B cell (primary cell): ENCODE measurements at regions not wholly inside any gene's neighbourhood (a gene's known extent, or its start where the extent isn't known, plus 50 kb on each side); places are given as distances from the start of the nearest gene placed in this dataset.

ENCODE experiments used
- ATAC-seq: fragments of 200-7000 bp; cut with Tn5 transposase; one replicate; pipeline ENCODE4 v1.10.0; 2021; ENCODE audit warnings: low read depth, mild to moderate bottlenecking, moderate number of reproducible peaks, moderate library complexity
- CTCF ChIA-PET: fragments of 350-600 bp; sonication (Branson Sonifier 250); formaldehyde crosslinking; loops from one replicate; lab custom pipeline; 2021; ENCODE audit warnings: antibody characterized with exemption, inconsistent platforms; lab: Charles Lee
- POLR2A ChIA-PET: fragments of 350-600 bp; sonication (Branson Sonifier 250); formaldehyde crosslinking; loops from one replicate; lab custom pipeline; 2021; ENCODE audit warnings: antibody characterized with exemption; lab: Charles Lee
- DNase-seq: peaks from one replicate; pipeline ENCODE4 v3.0.0; 2013
- H2AFZ ChIP-seq: 2 replicates; pipeline ENCODE4 v1.6.1; 2012; ENCODE audit warnings: mild to moderate bottlenecking, low read depth, low read length; ENCODE audit not compliant: insufficient read depth, poor library complexity, severe bottlenecking
- H3K27ac ChIP-seq, 2 donors: 1 replicate in 1 of 2; 2 replicates in 1 of 2; pipeline ENCODE4 v1.5.1; 2012 to 2013; ENCODE audit warnings: low read length in 2 of 2, mild to moderate bottlenecking in 2 of 2, moderate library complexity in 1 of 2
- H3K27me3 ChIP-seq, 4 experiments: fragments of 200-600 bp in 1 of 4; sonication (generic) in 1 of 4; replicated peaks in 1 of 4; 1 replicate in 2 of 4; 2 replicates in 2 of 4; pipeline versions ENCODE4 v1.6.1 to v1.7.0; 2013 to 2016; ENCODE audit warnings: low read length in 3 of 4, mild to moderate bottlenecking in 2 of 4, mixed read lengths in 1 of 4, moderate library complexity in 1 of 4; ENCODE audit not compliant: insufficient read depth in 4 of 4, control insufficient read depth in 3 of 4; ENCODE audit errors: control extremely low read depth in 1 of 4
- H3K36me3 ChIP-seq, 2 experiments: replicated peaks in 1 of 2; 1 replicate in 1 of 2; 2 replicates in 1 of 2; pipeline versions ENCODE4 v1.6.1 to v1.7.1; 2013; ENCODE audit warnings: low read length in 1 of 2; ENCODE audit not compliant: insufficient read depth in 2 of 2, control insufficient read depth in 1 of 2; ENCODE audit errors: control extremely low read depth in 1 of 2, extremely low read depth in 1 of 2
- H3K4me1 ChIP-seq, 2 donors: fragments of 200-600 bp in 1 of 2; sonication (generic) in 1 of 2; 1 replicate in 1 of 2; 2 replicates in 1 of 2; pipeline versions ENCODE4 v1.5.1 to v1.6.1; 2013 to 2017; ENCODE audit warnings: low read length in 2 of 2; ENCODE audit not compliant: control insufficient read depth in 2 of 2, insufficient read depth in 2 of 2
- H3K4me2 ChIP-seq: replicated peaks from 2 replicates; pipeline ENCODE3; 2012; ENCODE audit warnings: mild to moderate bottlenecking, low read depth, low read length; ENCODE audit not compliant: poor library complexity, severe bottlenecking
- H3K4me3 ChIP-seq, 5 experiments: fragments of 200-600 bp in 1 of 5; sonication (generic) in 1 of 5; 1 replicate in 3 of 5; 2 replicates in 2 of 5; pipeline versions ENCODE4 v1.5.1 to v1.7.0; 2011 to 2016; ENCODE audit warnings: low read length in 4 of 5, mild to moderate bottlenecking in 4 of 5, low read depth in 2 of 5, control low read depth in 1 of 5, moderate library complexity in 1 of 5; ENCODE audit not compliant: insufficient read depth in 1 of 5; ENCODE audit errors: control extremely low read depth in 1 of 5, extremely low read depth in 1 of 5
- H3K79me2 ChIP-seq: fragments of 200-600 bp; sonication (generic); one replicate; pipeline ENCODE4 v1.6.0; 2016; ENCODE audit warnings: low read length; ENCODE audit not compliant: control insufficient read depth, insufficient read depth
- H3K9ac ChIP-seq: fragments of 200-600 bp; sonication (generic); 2 replicates; pipeline ENCODE4 v1.6.1; 2017; ENCODE audit warnings: mild to moderate bottlenecking, low read length, moderate library complexity
- H3K9me3 ChIP-seq, 3 donors: one replicate each; pipeline versions ENCODE4 v1.6.1 to v1.7.1; 2013; ENCODE audit warnings: low read length in 2 of 3; ENCODE audit not compliant: control insufficient read depth in 2 of 3, insufficient read depth in 1 of 3; ENCODE audit errors: control extremely low read depth in 1 of 3
- H4K20me1 ChIP-seq: 2 replicates; pipeline ENCODE4 v1.6.0; 2012; ENCODE audit warnings: mild to moderate bottlenecking, low read length; ENCODE audit not compliant: insufficient read depth, control insufficient read depth, poor library complexity, severe bottlenecking
- H3K27ac Mint-ChIP-seq: one replicate; pipeline ENCODE4 v1.8.0; 2021; ENCODE audit warnings: mixed read lengths
- H3K27me3 Mint-ChIP-seq: one replicate; pipeline ENCODE4 v1.8.0; 2021; ENCODE audit warnings: mixed read lengths
- H3K4me1 Mint-ChIP-seq: one replicate; pipeline ENCODE4 v1.8.0; 2021; ENCODE audit warnings: mixed read lengths
- H3K4me3 Mint-ChIP-seq: one replicate; pipeline ENCODE4 v1.8.0; 2021; ENCODE audit warnings: mixed read lengths
- H3K9me3 Mint-ChIP-seq: one replicate; pipeline ENCODE4 v1.8.0; 2022; ENCODE audit warnings: mixed read lengths; ENCODE audit not compliant: insufficient read depth
- CTCF ChIP-seq: fragments of 200-600 bp; IDR thresholded peaks from one replicate; pipeline ENCODE4 v1.8.0; 2022; ENCODE audit warnings: antibody characterized with exemption, mild to moderate bottlenecking
- EZH2 ChIP-seq: IDR thresholded peaks from 2 replicates; pipeline ENCODE4 v1.6.1; 2012; ENCODE audit warnings: borderline replicate concordance, low read depth, mild to moderate bottlenecking, moderate library complexity, low read length; ENCODE audit not compliant: insufficient read depth, poor library complexity, severe bottlenecking
- WGBS: methylation state at CpG from one replicate; pipeline ENCODE4 v1.1.5; 2013; ENCODE audit warnings: missing lambda C conversion rate; ENCODE audit not compliant: insufficient coverage; 5-methylcytosine and 5-hydroxymethylcytosine counted together
- intact Hi-C: fragments of 100-400 bp; cut with micrococcal nuclease; formaldehyde crosslinking; loops from one replicate; pipeline ENCODE4 v1.10.0; 2022

- Histone ChIP-seq H3K4me2 (no peak overlapping the region), H3K4me3 (no peak overlapping the region), H3K79me2 (no peaks in the 10 kb centered on the region), H3K27ac (no peak overlapping the region), H3K9me3 (no peaks in the 10 kb centered on the region), H2AFZ (no peak overlapping the region), H4K20me1 (no peaks in the 10 kb centered on the region), H3K4me1 (no peaks in the 10 kb centered on the region), H3K9ac (no peak overlapping the region), H3K27me3 (no peaks in the 10 kb centered on the region), H3K36me3 (no peaks in the 10 kb centered on the region)
- ChIA-PET POLR2A (no interaction called here), CTCF (no interaction called here)
- H3K4me3 Mint-ChIP-seq = no peak overlapping the region
- no peaks in the 10 kb centered on the region for H3K4me1 Mint-ChIP-seq
- no peak for TF ChIP-seq CTCF
- TF ChIP-seq EZH2 = no peak
- no peak overlapping the region for H3K27ac Mint-ChIP-seq
- H3K9me3 Mint-ChIP-seq = peaks cover 2% of the 10 kb centered on the region
- no peak for DNase-seq
- intact Hi-C loops = no loop called here
- 100% methylated on average over 1 of the region's 2 CpGs for whole genome bisulfite sequencing
- H3K27me3 Mint-ChIP-seq = peaks cover 23% of the 10 kb centered on the region
- no peak for ATAC-seq
These were observed 274.3 kb upstream of the CAMK1G start for GRCh38 chr1:209309198-209309597.

- Histone ChIP-seq H4K20me1 (no peaks in the 10 kb centered on the region), H3K9me3 (no peaks in the 10 kb centered on the region), H3K27ac (no peak overlapping the region), H3K27me3 (no peaks in the 10 kb centered on the region), H2AFZ (no peak overlapping the region), H3K4me3 (no peak overlapping the region), H3K4me2 (no peak overlapping the region), H3K9ac (no peak overlapping the region), H3K4me1 (no peaks in the 10 kb centered on the region), H3K79me2 (no peaks in the 10 kb centered on the region), H3K36me3 (no peaks in the 10 kb centered on the region)
- intact Hi-C loops = no loop called here
- ChIA-PET CTCF (no interaction called here), POLR2A (no interaction called here)
- TF ChIP-seq CTCF = no peak
- TF ChIP-seq EZH2 = no peak
- no peak overlapping the region for H3K4me3 Mint-ChIP-seq
- no peak overlapping the region for H3K27ac Mint-ChIP-seq
- no peak for ATAC-seq
- no CpG with 5 or more reads among the region's 3 CpGs for WGBS
- peaks cover 13% of the 10 kb centered on the region for H3K27me3 Mint-ChIP-seq
- no peak for DNase-seq
- H3K9me3 Mint-ChIP-seq = peaks cover 2% of the 10 kb centered on the region
- H3K4me1 Mint-ChIP-seq = no peaks in the 10 kb centered on the region
These were observed 271.7 kb upstream of the CAMK1G start for GRCh38 chr1:209311770-209312169.
